GM19043 (cell line): ENCODE measurements at regions not wholly inside any gene's neighbourhood (a gene's known extent, or its start where the extent isn't known, plus 50 kb on each side); places are given as distances from the start of the nearest gene placed in this dataset.
"Not testable (repeated sequence)": the region's sequence is repeated elsewhere in the genome, so short reads cannot be mapped to it uniquely, and the experiment has no call there.

Experiments
- ATAC-seq: cut with Tn5 transposase; IDR thresholded peaks from one replicate; pipeline ENCODE4 v1.9.1; 2021; ENCODE audit warnings: low read depth; ENCODE audit not compliant: unreplicated experiment

DNA sequence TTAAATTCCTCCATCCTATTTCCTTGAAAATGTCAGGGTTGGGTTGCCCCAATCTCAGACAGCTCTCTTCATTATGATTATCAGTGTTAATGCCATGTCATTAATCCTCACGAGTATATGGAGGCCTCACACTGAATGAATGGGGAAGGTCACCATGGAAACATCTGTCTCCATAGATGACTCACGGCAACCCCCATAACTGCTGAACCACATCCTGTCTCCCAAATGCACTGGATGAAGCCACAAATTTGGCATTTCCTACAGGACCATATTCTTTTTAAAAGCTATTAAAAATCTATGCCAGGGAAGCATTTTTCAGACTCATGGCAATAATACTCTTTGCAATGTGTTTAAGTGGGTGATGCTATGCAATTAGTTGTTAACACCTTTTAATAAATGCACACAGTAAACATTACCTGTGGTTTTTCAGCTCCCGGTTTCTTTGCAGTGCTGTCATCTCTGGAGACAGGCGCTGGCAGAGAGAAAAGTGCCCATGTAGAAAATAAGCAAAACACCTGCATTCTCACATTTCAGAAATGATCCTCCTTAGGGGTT lies 80.1 kb upstream of the PTPRK start:
- ATAC-seq = peak; percentile 54

DNA sequence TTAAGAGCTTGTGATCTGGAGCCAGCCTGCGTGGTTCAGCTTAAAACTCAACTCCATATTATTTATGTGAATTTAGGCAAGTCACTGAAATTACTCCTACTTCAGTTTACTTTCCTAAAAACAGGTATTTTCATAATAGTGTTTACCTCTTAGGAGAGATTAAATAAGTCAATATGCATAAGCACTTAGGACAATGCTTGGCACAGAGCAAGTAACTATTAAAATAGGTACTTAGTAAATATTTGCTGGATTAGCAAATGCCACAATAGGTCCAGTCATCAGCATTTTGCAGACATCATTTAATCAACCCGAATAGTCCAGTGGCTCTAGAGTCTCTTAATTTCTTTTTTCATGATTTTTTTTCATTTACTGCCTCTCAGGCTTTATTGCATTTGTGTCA lies 78.6 kb upstream of the PTPRK start:
- no peak for ATAC-seq

DNA sequence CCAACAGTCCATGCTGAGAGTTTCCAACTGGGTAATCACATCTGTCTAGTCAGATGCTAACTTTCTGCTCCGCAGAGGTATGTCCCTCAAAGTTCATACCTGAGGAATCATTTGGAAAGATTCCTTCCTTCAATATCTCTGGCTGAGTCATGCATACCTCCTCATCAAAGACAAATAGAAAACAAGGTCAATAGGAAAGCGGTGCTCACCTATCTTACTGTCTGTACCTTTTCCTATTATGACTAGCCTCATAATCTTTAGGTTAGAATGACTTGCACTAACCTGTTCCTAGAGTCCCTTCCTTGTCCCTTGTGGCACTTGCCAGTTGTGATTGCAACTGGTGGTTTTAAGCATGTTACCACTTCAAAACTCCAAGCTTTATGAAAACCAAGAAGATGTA lies 78.2 kb upstream of the PTPRK start:
- ATAC-seq = no peak

DNA sequence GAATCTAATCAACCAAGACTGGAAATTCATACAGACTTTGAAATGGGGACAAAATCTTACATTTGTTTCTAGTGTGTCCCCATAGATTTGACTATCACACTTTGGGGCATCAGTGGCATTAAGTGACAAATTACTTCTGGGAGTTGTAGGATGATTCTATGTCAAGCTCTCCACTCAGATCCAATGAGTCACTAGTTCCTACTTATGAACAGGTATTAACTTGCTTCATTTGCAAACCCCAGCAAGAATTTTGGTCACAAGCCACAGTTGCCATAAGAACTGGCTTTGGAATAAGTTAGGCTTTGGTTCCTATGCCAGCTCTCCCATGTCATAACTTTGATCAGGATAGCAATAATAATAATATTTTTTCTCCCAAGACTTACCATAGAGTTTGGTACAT lies 77.6 kb upstream of the PTPRK start:
- no peak for ATAC-seq

DNA sequence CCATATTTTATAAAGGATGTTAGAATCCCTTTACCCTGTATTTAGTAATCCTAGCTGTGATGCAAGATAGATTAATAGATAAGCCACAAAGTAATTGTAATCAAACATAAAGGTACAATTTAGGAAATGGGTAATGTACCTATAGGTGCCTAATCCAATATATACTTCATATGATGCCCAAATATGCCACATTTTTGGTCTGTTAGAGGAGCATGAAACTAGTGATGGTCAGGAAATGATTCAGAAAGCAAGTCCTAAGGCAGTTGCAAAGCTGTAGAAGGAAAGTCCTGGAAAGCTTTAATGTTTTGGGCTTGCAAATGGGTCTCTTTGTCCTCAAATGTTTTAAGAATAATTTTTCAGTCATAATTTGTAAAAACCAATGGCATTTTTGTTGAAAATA lies 76.6 kb upstream of the PTPRK start:
- ATAC-seq = no peak

DNA sequence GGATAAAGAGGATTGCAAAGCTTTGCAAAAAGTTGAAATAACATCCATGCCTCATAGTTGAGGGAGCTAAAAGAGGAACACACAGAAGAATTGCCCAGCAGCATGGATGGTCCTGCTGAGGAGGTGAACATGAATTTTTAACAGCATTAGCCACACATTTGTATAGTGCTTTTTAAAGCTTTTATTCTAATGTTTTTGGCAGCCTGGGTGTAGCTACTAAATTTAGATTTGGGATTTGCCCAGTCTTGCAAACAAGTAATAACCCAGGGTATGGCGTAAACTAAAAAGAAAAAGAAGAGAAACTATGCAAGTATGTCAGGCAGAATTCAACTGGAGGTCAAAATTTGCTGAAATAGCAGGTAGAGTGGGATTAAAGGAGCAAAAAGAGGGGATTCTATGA lies 75.1 kb upstream of the PTPRK start:
- ATAC-seq = no peak

DNA sequence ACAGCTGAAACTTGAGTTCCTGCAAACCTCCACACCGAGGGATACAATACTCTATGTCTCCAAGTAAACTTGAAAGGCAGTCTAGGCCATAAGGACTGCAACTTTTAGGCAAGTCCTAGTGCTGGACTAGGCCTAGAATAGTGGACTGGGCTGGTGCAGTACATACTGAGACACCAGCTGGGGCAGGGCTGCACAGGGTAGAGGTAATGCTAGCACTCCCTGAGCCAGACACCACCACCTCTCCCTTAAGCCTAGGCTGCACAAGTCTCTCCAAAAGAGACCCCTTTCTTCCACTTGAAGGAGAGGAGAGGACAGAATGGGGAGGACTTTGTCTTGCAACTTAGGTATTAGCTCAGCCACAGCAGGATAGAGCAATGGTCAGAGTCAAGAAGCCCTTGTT lies 65.7 kb upstream of the PTPRK start:
- no peak for ATAC-seq

DNA sequence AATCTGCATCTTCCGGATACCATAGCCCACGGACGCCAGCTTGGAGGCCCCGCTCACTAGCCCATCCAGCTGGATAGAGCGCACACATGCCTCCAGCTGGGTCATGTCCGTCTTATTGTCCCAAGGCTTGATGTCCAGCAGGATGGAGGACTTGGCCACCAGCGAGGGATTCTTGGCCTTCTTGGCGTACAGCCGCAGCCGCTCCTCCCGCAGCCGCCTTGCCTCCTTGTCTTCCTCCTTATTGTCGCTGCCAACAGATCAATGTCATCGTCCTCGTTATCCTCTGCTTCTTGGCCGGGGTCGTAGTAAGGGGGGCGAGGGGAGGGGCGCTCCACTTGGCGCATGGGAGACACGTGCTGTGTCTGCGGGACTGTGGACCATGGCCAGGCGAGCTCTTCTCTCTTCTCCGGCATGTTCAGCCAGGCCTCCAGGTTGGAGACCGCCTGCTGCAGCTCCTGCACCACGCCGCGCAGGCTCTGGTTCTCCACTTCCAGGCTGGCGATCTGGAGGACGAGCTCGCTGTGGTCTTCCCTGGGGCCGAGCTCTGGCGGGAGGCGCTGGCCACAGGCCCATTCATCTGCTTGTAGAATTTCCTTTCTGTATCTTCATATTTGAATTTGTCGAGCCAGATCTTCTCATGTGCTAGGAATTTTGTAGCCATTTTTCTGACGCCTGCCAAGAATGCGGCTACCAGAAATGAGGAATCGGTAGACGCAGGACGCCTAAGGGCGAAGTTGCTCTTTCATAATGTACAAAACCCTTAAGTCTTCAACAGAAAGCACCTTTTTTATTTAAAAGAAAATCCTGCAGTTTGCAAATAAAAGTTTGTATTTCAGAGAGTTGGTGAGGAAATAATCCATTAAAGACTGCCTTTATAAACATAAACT lies 60.1 kb upstream of the PTPRK start:
- no peak for ATAC-seq

DNA sequence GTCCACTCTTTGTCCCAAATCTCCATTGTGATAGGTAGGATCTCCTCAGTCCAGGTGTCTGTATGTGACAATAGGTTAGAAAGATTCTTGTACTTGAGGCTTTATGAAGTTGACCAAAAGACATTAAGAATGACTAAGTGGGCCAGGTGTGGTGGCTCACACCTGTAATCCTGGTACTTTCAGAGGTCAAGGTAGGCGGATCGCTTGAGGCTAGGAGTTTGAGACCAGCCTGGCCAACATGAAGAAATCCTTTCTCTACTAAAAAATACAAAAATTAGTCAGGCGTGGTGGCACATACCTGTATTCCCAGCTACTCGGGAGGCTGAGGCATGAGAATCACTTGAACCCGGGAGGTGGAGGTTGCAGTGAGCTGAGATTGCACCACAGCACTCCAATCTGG lies 54.9 kb upstream of the PTPRK start:
- not testable (repeated sequence) for ATAC-seq

DNA sequence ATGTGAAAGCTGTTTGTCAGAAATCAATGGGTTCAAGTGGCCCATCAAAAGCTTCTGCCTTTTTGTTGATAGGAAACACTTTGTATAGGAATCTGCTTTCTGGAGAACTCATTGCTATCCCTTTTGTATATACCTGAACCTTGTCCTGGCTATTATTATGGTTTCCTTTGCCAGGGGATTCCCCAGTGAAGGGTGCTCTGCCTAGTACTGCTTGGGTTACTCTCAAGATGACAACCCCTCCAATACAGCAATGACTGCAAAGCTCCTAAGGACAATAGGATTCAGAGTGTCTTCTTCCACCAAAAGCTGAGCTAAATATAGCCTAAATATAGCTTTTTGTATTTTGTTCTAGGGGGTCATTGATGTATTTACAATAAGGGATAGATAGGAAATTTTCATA lies 54.0 kb upstream of the PTPRK start:
- no peak for ATAC-seq

DNA sequence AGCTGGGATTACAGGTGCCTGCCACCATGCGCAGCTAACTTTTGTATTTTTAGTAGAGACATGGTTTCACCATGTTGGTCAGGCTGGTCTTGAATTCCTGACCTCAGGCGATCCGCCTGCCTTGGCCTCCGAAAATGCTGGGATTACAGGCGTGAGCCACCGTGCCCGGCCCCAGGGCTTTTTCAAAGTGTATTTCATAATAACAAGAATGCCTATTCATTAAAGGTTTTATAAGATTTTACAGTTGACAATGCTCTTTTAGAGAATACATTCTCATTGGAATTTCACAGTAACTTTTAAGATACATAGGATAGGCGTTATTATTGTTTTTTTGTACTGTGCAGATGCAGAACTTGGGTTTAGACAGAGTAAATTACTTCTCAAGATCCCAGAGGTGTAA lies 52.6 kb upstream of the PTPRK start:
- no peak for ATAC-seq

DNA sequence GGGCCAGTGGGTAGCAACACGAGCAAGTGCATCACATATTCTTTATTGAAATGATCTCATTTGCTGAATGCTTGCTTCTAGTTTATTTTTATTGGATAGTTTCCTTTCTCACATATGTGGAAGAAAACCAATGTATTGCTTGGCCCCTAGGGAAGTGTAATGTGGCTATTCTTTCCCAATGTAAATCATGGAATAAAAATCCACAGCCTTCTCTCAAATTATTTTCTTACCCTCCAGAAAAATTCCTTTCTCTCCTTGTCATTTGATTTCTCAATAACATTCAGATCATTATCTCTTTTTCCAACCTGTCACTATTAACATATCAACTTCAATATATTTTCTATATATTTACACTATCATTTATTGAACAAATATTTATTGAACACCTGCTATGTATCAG lies 51.9 kb upstream of the PTPRK start:
- no peak for ATAC-seq

DNA sequence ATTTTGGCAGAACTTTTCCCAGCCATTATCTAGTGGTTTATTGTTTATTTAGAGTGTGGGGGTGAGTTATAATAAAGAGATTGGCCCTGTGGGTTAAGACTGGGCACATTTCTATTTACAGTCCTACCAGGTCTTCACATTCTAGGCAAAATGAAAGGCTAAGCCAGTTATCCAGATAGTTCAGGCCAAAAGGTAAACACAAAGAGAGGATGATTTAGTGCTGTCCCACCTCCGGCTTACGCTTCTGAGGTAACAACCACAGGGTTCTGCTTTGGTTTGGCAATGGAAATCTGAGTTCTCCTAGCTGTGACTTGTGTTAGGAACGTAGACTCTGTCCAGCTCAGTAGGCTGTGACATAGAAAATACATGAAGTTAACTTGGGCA lies 50.3 kb upstream of the PTPRK start:
- ATAC-seq = no peak

DNA sequence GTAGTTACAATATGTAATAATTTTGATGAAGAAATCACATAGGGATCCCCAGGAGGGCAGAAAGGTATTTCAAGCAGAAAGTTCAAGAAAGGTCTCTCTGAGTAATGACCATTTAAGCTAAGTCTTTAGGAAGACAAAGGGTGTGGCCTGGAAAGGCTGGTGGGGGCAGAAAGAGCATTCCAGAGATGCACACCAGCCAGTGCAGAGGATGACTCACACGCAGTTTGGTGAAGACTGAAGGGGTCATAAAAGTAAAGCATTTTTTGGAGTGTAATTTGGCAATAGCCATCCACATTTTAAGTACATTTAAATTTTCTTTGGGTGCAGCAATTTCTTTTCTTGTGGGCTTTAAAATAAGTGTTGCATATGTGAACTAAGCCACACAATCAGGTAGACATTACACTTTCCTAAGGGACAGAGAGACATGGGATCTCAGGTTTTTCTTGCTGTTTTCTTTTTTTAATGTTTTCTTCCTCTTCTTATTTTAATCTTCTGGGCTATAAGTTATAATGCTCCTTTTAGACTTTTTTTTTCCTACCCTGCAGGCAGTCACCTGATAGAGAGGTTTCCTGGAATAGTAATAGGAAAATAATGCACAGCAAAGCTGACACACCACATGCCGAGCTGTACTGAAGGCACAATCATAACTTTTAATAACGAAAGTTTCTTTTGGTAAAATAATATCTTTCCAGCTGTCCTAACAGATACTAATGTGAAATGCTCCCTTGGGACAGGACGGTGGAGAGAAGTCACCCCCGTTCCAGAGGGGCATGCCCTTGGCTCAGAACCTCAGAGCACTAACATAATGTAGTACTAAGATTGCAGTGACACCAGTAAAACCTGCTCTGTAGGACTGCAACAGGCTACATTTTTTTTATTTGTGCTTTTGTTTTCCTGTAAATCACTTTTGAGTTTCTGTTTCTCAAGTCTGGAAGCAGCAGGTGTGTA lies 49.6 kb upstream of the PTPRK start:
- ATAC-seq = no peak
